Spleen (tissue), 11 donors: ENCODE measurements at regions not wholly inside any gene's neighbourhood (a gene's known extent, or its start where the extent isn't known, plus 50 kb on each side); places are given as distances from the start of the nearest gene placed in this dataset.

ENCODE experiments used
- DNase-seq: peaks from one replicate; pipeline ENCODE4 v3.0.0-alpha.2; 2020
- H3K27ac ChIP-seq, 8 donors: fragments of 200-600 bp; sonication (generic) in 7 of 8; 1 replicate in 4 of 8; 2 replicates in 4 of 8; pipeline versions ENCODE4 v1.5.0 to v1.8.0; 2016 to 2021; ENCODE audit warnings: inconsistent platforms in 4 of 8, mild to moderate bottlenecking in 4 of 8, moderate library complexity in 1 of 8
- H3K27me3 ChIP-seq, 7 donors: fragments of 200-600 bp; sonication (generic) in 6 of 7; replicated peaks in 1 of 7; 1 replicate in 4 of 7; 2 replicates in 3 of 7; pipeline versions ENCODE4 v1.5.0 to v1.8.0; 2016 to 2021; ENCODE audit warnings: inconsistent platforms in 3 of 7, mild to moderate bottlenecking in 1 of 7
- H3K36me3 ChIP-seq, 6 donors: fragments of 200-600 bp; sonication (generic) in 5 of 6; 1 replicate in 4 of 6; 2 replicates in 2 of 6; pipeline versions ENCODE4 v1.5.0 to v1.8.0; 2016 to 2021; ENCODE audit warnings: inconsistent platforms in 2 of 6
- H3K4me1 ChIP-seq, 6 donors: fragments of 200-600 bp; sonication (generic) in 5 of 6; 1 replicate in 3 of 6; 2 replicates in 3 of 6; pipeline versions ENCODE4 v1.5.0 to v1.8.0; 2016 to 2021; ENCODE audit warnings: inconsistent platforms in 3 of 6
- H3K4me3 ChIP-seq, 8 donors: fragments of 200-600 bp; sonication (generic) in 7 of 8; 1 replicate in 4 of 8; 2 replicates in 4 of 8; pipeline versions ENCODE4 v1.5.0 to v1.8.0; 2016 to 2021; ENCODE audit warnings: inconsistent platforms in 4 of 8, mild to moderate bottlenecking in 4 of 8, moderate library complexity in 2 of 8
- H3K9me3 ChIP-seq, 8 donors: fragments of 200-600 bp; sonication (generic) in 7 of 8; 1 replicate in 4 of 8; 2 replicates in 4 of 8; pipeline versions ENCODE4 v1.5.0 to v1.8.0; 2016 to 2021; ENCODE audit warnings: inconsistent platforms in 4 of 8
- POLR2A ChIP-seq, 3 donors: fragments of 450-650 bp; IDR thresholded peaks; one replicate each; pipeline ENCODE4 v1.5.1; 2017; ENCODE audit warnings: antibody characterized with exemption in 3 of 3, mild to moderate bottlenecking in 1 of 3
- POLR2AphosphoS5 ChIP-seq, 3 donors: sonication (generic); formaldehyde crosslinking; IDR thresholded peaks; one replicate each; pipeline ENCODE4 v1.5.1; 2017; ENCODE audit warnings: antibody characterized with exemption in 3 of 3
- WGBS, 5 donors: extraction: QIAGEN DNeasy Blood & Tissue Kit in 3 of 5; methylation state at CpG; one replicate each; pipeline versions ENCODE4 v1.1.5 to v1.1.7; 2013 to 2018; 5-methylcytosine and 5-hydroxymethylcytosine counted together
- intact Hi-C: fragments of 100-400 bp; cut with DNase I; formaldehyde crosslinking; loops from one replicate; pipeline ENCODE4 v1.15.0; 2023; ENCODE audit warnings: low total_unique reads
- TF ChIP-seq, protein P1 (sequence below), 11 experiments: fragments of 200-600 bp in 7 of 11; fragments of 450-650 bp in 4 of 11; sonication (generic) in 4 of 11; IDR thresholded peaks in 8 of 11; conservative IDR thresholded peaks in 3 of 11; 1 replicate in 7 of 11; 2 replicates in 4 of 11; pipeline versions ENCODE4 v1.4.0 to v1.8.0; 2016 to 2021; ENCODE audit warnings: antibody characterized with exemption in 11 of 11, inconsistent platforms in 4 of 11, mild to moderate bottlenecking in 1 of 11
- donor health status: healthy with polysubstance abuse.
- donor health status: DM: no; HTN: no; CAD: no; lungs with moderate emphysema.
- donor health status: DM: no; HTN: no; CAD: no.
- donor health status: Bipolar disorder and iron deficiency.
- donor health status: healthy.
- donor health status: DM: no; HTN: no; CAD: no.
- donor health status: DM: yes; HTN: yes; CAD: no.

DNA sequence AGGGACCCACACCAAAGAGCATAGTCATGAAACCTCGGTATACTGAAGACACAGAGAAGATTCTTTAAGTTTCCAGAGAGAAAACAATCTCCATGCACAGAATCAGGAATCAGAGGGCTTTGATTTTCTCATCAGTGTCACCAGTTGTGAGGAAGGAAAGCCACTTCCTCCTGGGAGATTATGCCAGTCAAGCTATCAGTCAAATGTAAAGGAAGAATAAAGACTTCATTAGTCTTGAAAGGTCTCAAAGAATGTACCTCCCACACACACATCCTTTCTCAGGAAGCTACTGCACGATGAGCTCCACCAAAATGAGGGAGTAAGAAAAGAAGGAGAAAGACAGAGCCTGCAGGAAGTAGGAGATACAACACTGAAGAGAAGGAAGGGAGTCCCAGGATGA, 486.3 kb downstream of the SHQ1 start:
- no peaks in the 10 kb centered on the region for H3K27me3 ChIP-seq
- no peak for DNase-seq
- no peaks in the 10 kb centered on the region for H3K4me1 ChIP-seq
- no peak overlapping the region for H3K27ac ChIP-seq
- WGBS, 5 donors, result 27 to 51% (median 37%) methylated on average over 2 of the region's 2 CpGs
- TF ChIP-seq POLR2AphosphoS5 (IDR thresholded peaks at IDR 0.05) (no peak), POLR2A (IDR thresholded peaks at IDR 0.05) (no peak)
- TF ChIP-seq, protein P1, sequence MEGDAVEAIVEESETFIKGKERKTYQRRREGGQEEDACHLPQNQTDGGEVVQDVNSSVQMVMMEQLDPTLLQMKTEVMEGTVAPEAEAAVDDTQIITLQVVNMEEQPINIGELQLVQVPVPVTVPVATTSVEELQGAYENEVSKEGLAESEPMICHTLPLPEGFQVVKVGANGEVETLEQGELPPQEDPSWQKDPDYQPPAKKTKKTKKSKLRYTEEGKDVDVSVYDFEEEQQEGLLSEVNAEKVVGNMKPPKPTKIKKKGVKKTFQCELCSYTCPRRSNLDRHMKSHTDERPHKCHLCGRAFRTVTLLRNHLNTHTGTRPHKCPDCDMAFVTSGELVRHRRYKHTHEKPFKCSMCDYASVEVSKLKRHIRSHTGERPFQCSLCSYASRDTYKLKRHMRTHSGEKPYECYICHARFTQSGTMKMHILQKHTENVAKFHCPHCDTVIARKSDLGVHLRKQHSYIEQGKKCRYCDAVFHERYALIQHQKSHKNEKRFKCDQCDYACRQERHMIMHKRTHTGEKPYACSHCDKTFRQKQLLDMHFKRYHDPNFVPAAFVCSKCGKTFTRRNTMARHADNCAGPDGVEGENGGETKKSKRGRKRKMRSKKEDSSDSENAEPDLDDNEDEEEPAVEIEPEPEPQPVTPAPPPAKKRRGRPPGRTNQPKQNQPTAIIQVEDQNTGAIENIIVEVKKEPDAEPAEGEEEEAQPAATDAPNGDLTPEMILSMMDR (IDR thresholded peaks at IDR 0.05 in 8 of 11, conservative IDR thresholded peaks at IDR 0.05 in 3 of 11), result no peak
- no peaks in the 10 kb centered on the region for H3K9me3 ChIP-seq
- intact Hi-C loops, result no loop called here
- H3K36me3 ChIP-seq, result no peaks in the 10 kb centered on the region
- no peak overlapping the region for H3K4me3 ChIP-seq

DNA sequence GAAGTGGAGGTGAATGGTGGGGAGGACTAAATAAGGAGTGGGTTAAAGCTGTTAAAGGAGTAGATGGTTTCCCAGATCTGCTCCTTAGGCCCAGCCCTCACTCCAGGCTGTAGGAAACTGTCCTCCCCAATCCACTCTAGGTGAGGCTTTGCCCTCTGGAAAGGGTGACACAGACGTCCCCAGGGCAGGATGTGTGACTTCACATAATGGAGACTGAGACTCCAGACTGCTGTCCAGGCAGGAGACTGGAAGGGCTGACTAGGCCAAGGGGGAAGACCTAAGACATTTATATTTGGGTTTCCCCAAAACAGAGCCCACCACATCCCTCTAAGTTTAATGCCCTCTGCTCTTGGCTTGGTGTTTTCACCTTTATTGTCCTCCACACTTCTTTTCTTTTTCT, 488.5 kb downstream of the SHQ1 start:
- WGBS, 5 donors, result 59 to 76% (median 67%) methylated on average over 1 of the region's 1 CpG
- intact Hi-C loops, result no loop called here
- H3K27ac ChIP-seq, result no peak overlapping the region
- H3K36me3 ChIP-seq, result no peaks in the 10 kb centered on the region
- H3K4me1 ChIP-seq, result no peaks in the 10 kb centered on the region
- H3K27me3 ChIP-seq, result no peaks in the 10 kb centered on the region
- no peak overlapping the region for H3K4me3 ChIP-seq
- no peak for DNase-seq
- TF ChIP-seq POLR2AphosphoS5 (IDR thresholded peaks at IDR 0.05) (no peak), POLR2A (IDR thresholded peaks at IDR 0.05) (no peak)
- TF ChIP-seq, protein P1 (IDR thresholded peaks at IDR 0.05 in 8 of 11, conservative IDR thresholded peaks at IDR 0.05 in 3 of 11), result no peak
- H3K9me3 ChIP-seq, result no peaks in the 10 kb centered on the region

DNA sequence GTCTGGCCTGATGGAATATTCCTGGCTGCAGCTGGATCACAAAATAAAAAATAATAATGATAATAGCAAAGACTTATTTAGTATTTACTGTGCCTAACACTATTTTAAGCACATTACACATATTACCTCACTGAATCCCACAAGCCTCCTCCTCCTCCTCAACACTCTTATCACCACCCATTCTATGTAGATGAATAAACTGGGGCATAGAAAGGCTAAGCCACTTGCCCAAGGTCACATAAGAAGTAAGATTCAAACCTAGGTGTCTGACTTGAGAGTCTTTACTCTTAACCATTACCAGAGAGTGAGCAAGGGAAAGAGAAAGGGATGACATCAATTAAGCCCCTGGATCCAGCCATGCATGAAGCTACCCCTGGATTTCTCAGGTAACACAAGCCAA, 493.1 kb downstream of the SHQ1 start:
- H3K36me3 ChIP-seq, result no peaks in the 10 kb centered on the region
- intact Hi-C loops, result no loop called here
- no peak overlapping the region for H3K4me3 ChIP-seq
- no peaks in the 10 kb centered on the region for H3K4me1 ChIP-seq
- H3K9me3 ChIP-seq, result no peaks in the 10 kb centered on the region
- TF ChIP-seq POLR2A (IDR thresholded peaks at IDR 0.05) (no peak), POLR2AphosphoS5 (IDR thresholded peaks at IDR 0.05) (no peak)
- TF ChIP-seq, protein P1 (IDR thresholded peaks at IDR 0.05 in 8 of 11, conservative IDR thresholded peaks at IDR 0.05 in 3 of 11), result no peak
- no peak overlapping the region for H3K27ac ChIP-seq
- no peaks in the 10 kb centered on the region for H3K27me3 ChIP-seq
- no peak for DNase-seq

DNA sequence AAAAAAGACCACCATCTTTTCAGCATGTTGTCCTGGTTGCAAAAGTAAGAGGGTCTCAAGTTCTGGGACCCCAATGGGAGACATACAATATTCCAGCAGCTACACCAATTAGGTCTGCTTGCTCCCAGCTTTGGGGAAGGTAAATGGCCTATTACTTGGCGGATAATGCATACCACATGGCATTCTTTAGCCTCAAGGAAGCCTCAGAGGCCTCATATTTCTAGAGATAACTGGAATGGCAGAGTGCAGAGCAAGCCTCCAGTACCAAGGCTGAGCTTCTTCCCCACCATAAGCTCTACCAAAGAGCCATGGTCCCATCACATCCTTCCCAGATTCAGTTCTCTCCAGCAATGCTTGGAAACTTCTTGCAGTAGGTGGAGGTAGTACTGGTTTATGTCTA, 493.8 kb downstream of the SHQ1 start:
- TF ChIP-seq POLR2A (IDR thresholded peaks at IDR 0.05), result no peak
- intact Hi-C loops, result no loop called here
- no peaks in the 10 kb centered on the region for H3K4me1 ChIP-seq
- H3K27me3 ChIP-seq, result no peaks in the 10 kb centered on the region
- no peak overlapping the region for H3K4me3 ChIP-seq
- no peak for DNase-seq
- H3K27ac ChIP-seq, result no peak overlapping the region
- H3K36me3 ChIP-seq, result no peaks in the 10 kb centered on the region
- 80 to 100% (median 93%) methylated on average over 1 of the region's 1 CpG for WGBS, 5 donors
- H3K9me3 ChIP-seq, result no peaks in the 10 kb centered on the region
